Endodermal cell (in vitro differentiated cells): ENCODE measurements at regions not wholly inside any gene's neighbourhood (a gene's known extent, or its start where the extent isn't known, plus 50 kb on each side); places are given as distances from the start of the nearest gene placed in this dataset.

ENCODE experiments used
- DNase-seq: peaks from one replicate; pipeline ENCODE4 v3.0.0-alpha.2; 2017
- H3K27ac ChIP-seq: 2 replicates; pipeline ENCODE4 v1.5.1; 2013; ENCODE audit warnings: mild to moderate bottlenecking, low read depth, low read length, moderate library complexity
- H3K27me3 ChIP-seq: 2 replicates; pipeline ENCODE4 v1.6.1; 2013; ENCODE audit warnings: mild to moderate bottlenecking, low read length, moderate library complexity; ENCODE audit not compliant: insufficient read depth, control insufficient read depth, poor library complexity, severe bottlenecking
- H3K36me3 ChIP-seq: 2 replicates; pipeline ENCODE4 v1.7.0; 2013; ENCODE audit warnings: mild to moderate bottlenecking, low read length, moderate library complexity; ENCODE audit not compliant: control insufficient read depth, insufficient read depth
- H3K4me1 ChIP-seq: one replicate; pipeline ENCODE4 v1.7.0; 2013; ENCODE audit warnings: low read length; ENCODE audit not compliant: control insufficient read depth, insufficient read depth
- H3K4me3 ChIP-seq: 2 replicates; pipeline ENCODE4 v1.5.1; 2013; ENCODE audit warnings: mild to moderate bottlenecking, low read length, moderate library complexity
- H3K9ac ChIP-seq: 2 replicates; pipeline ENCODE4 v1.6.1; 2013; ENCODE audit warnings: mild to moderate bottlenecking, low read length, moderate library complexity; ENCODE audit not compliant: poor library complexity, severe bottlenecking; ENCODE audit errors: extremely low read depth
- H3K9me3 ChIP-seq: 2 replicates; pipeline ENCODE4 v1.6.1; 2013; ENCODE audit warnings: mild to moderate bottlenecking, low read length, moderate library complexity; ENCODE audit not compliant: control insufficient read depth
- H3K27ac Mint-ChIP-seq: 2 replicates; pipeline ENCODE4 v1.8.0; 2020; ENCODE audit warnings: mixed read lengths
- H3K27me3 Mint-ChIP-seq: 2 replicates; pipeline ENCODE4 v1.8.0; 2021; ENCODE audit warnings: mild to moderate bottlenecking, mixed read lengths; ENCODE audit not compliant: insufficient read depth
- H3K36me3 Mint-ChIP-seq: 2 replicates; pipeline ENCODE4 v1.8.0; 2020; ENCODE audit warnings: low read depth, mixed read lengths
- H3K4me1 Mint-ChIP-seq: 2 replicates; pipeline ENCODE4 v1.8.0; 2020; ENCODE audit warnings: mixed read lengths
- H3K4me3 Mint-ChIP-seq: 2 replicates; pipeline ENCODE4 v1.8.0; 2020; ENCODE audit warnings: mild to moderate bottlenecking, moderate library complexity, mixed read lengths
- H3K9me3 Mint-ChIP-seq: 2 replicates; pipeline ENCODE4 v1.8.0; 2020; ENCODE audit warnings: mild to moderate bottlenecking, mixed read lengths
- CTCF ChIP-seq: fragments of 200-600 bp; sonication (generic); conservative IDR thresholded peaks from 2 replicates; pipeline ENCODE4 v1.5.0; 2021; ENCODE audit warnings: antibody characterized with exemption, mild to moderate bottlenecking
- WGBS, 2 experiments: methylation state at CpG; one replicate each; pipeline versions ENCODE4 v1.1.5 to v1.1.7; 2013; ENCODE audit warnings: missing lambda C conversion rate in 2 of 2, mixed read lengths in 1 of 2; ENCODE audit not compliant: insufficient coverage in 1 of 2, insufficient read length in 1 of 2; 5-methylcytosine and 5-hydroxymethylcytosine counted together

- Mint-ChIP-seq H3K4me3 (no peak overlapping the region), H3K27ac (no peak overlapping the region), H3K27me3 (no peaks in the 10 kb centered on the region), H3K9me3 (no peaks in the 10 kb centered on the region), H3K4me1 (peaks cover 1% of the 10 kb centered on the region), H3K36me3 (no peaks in the 10 kb centered on the region)
- Histone ChIP-seq H3K9ac (no peak overlapping the region), H3K9me3 (no peaks in the 10 kb centered on the region), H3K27ac (no peak overlapping the region), H3K36me3 (no peaks in the 10 kb centered on the region), H3K4me3 (no peak overlapping the region), H3K27me3 (no peaks in the 10 kb centered on the region), H3K4me1 (no peaks in the 10 kb centered on the region)
- TF ChIP-seq CTCF = no peak
- WGBS, 2 experiments = 97 to 100% methylated on average over 3 to 4 of the region's 4 CpGs
- no peak for DNase-seq
Measured at GRCh38 chr5:67409126-67409777, 212.7 kb upstream of the CD180 start.

GRCh38 chr5:67407979-67408378, 211.4 kb upstream of the CD180 start:
- Mint-ChIP-seq H3K4me3 (no peak overlapping the region), H3K27me3 (no peaks in the 10 kb centered on the region), H3K4me1 (peaks cover 5% of the 10 kb centered on the region), H3K9me3 (no peaks in the 10 kb centered on the region), H3K27ac (no peak overlapping the region), H3K36me3 (no peaks in the 10 kb centered on the region)
- H3K9me3 ChIP-seq = no peaks in the 10 kb centered on the region
- DNase-seq = no peak
- no peaks in the 10 kb centered on the region for H3K36me3 ChIP-seq
- H3K4me1 ChIP-seq = peaks cover 2% of the 10 kb centered on the region
- no peak overlapping the region for H3K27ac ChIP-seq
- H3K9ac ChIP-seq = no peak overlapping the region
- WGBS, 2 experiments = 88% methylated on average over 1 of the region's 2 CpGs; no CpG with 5 or more reads in 1 of the 2 experiments
- no peak for TF ChIP-seq CTCF
- no peak overlapping the region for H3K4me3 ChIP-seq
- H3K27me3 ChIP-seq = no peaks in the 10 kb centered on the region

DNA sequence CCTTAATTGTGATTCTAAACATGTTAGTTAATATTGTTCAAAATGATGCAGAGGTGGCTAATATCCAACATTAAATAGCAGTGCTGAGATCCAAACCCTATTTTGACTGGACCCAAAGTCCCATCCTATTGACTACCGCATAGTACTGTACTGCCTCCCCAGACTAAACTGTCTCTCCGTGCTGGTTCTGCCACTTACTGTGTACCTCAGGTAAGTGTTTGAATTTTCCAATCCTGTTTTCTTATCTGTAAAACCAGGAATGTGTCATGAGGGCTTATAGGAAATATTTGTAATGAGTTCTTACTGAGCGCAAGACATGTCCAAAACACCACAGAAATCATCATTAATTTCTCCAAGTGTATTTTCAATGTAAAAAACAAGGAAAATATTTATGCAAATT, 209.2 kb upstream of the CD180 start:
- Mint-ChIP-seq H3K27me3 (no peaks in the 10 kb centered on the region), H3K27ac (no peak overlapping the region), H3K4me1 (peaks cover 5% of the 10 kb centered on the region), H3K4me3 (no peak overlapping the region), H3K36me3 (no peaks in the 10 kb centered on the region), H3K9me3 (no peaks in the 10 kb centered on the region)
- no peak overlapping the region for H3K27ac ChIP-seq
- H3K9ac ChIP-seq = no peak overlapping the region
- no peaks in the 10 kb centered on the region for H3K36me3 ChIP-seq
- H3K4me3 ChIP-seq = no peak overlapping the region
- 80 to 100% methylated on average over 2 of the region's 3 CpGs for WGBS, 2 experiments
- H3K27me3 ChIP-seq = no peaks in the 10 kb centered on the region
- no peak for TF ChIP-seq CTCF
- H3K9me3 ChIP-seq = no peaks in the 10 kb centered on the region
- H3K4me1 ChIP-seq = peaks cover 2% of the 10 kb centered on the region
- DNase-seq = no peak
